ENCODE measurements at regions not wholly inside any gene's neighbourhood (a gene's known extent, or its start where the extent isn't known, plus 50 kb on each side); places are given as distances from the start of the nearest gene placed in this dataset.
"Not testable (repeated sequence)": the region's sequence is repeated elsewhere in the genome, so short reads cannot be mapped to it uniquely, and the experiment has no call there.

- DNase-seq = no peak
These were observed 102.8 kb upstream of the KCND2 start for GRCh38 chr7:120169996-120170783.

GRCh38 chr7:120170834-120171233 is 102.1 kb upstream of the KCND2 start:
- no peak for DNase-seq

- no peak for DNase-seq
These were observed 101.6 kb upstream of the KCND2 start for GRCh38 chr7:120171406-120171805.

- no peak for DNase-seq
These were observed 92.8 kb upstream of the KCND2 start for GRCh38 chr7:120180221-120180620.

DNA sequence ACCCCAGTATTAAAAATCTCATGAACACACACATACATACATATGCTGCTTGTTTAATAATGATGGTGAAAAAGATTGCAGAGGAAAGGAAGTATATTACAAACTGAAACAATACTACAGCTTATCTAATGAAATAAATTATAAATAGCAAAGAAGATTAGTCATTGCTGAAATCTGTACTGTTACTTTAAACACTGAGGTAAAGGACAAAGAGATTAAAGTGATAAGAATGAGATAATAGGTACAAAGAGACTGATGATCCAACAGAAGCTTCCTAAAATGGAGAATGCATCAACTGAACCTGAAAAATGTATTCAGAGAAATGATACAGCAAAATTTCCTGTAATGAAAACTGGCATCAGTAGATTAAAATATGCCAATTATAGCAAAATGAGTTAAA is 91.5 kb upstream of the KCND2 start:
- no peak for DNase-seq

DNA sequence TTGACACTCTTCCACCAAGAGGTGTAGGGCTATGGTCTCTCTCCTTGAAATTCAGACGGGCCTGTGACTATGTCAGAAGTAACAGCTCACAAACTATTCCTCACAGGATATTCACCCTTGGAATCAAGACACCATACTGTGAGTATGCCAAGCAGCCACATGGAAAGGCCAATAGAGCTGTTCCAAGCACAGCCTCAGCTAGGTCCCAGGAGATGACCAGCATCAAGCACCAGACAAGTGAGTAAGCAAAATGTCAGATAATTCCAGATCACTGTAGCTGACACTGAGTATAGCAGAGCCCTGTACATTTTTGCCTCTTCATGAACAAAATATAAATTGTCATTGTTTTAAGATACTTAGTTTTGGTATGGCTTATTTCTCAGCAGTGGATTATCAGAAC is 88.1 kb upstream of the KCND2 start:
- no peak for DNase-seq

GRCh38 chr7:120185940-120186682 is 86.9 kb upstream of the KCND2 start:
- DNase-seq = no peak

- DNase-seq = no peak
These were observed 86.3 kb upstream of the KCND2 start for GRCh38 chr7:120186688-120187087.

- DNase-seq = no peak
These were observed 83.4 kb upstream of the KCND2 start for GRCh38 chr7:120189623-120190022.

DNA sequence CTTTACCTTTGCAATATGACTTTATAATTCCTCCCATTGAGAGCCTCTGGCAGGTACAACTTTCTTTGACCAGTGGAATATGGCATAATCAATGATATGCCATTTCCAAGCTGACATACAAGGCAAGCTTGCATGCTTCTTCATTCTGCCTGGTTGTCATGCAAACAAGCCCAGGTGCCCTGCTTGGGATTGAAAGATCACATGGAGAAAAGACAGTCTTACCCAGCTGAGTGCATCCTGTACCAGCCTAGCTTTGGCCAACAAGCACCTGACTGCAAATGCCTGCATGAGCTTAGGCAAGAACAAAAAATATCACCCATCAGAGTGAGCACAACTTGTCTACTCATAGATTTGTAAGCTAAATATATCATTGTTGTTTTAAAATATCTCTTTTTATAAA is 82.9 kb upstream of the KCND2 start:
- peak in 1 of 56 donors; percentile 3 for DNase-seq

DNA sequence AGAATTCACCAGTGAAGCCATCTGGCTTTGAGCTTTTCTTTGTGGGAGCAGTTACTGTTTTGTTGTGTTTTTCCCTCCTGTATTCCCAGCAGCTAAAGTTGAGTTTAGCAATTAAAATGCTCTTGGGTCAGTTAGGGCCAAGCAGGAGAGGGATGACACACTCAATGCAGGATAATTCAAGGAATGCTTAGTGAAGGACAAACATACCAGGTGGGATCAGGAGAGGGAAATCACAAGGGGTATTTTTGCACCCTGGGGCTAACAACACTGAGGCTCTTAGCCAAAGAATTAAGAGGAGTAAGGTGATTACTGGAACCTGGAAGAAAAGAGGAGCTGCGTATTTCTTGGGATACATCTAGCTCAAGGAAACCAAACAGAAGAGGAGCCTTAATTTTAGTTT is 82.4 kb upstream of the KCND2 start:
- DNase-seq = no peak

DNA sequence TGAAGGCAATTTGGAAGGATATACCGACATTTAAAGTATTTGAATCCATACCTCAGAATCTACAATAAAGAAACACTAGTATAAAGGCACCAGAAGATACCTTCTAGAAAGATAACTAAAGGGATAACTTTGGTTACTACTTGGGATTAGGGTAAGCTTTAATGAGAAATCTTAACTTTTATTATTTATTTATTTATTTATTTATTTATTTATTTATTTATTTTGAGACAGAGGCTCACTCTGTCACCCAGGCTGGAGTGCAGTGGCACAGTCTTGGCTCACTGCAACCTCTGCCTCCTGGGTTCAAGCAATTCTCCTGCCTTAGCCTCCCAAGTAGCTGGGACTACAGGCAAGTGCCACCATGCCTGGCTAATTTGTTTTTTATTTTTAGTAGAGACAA is 81.6 kb upstream of the KCND2 start:
- DNase-seq = not testable (repeated sequence)

GRCh38 chr7:120201290-120201689 is 71.7 kb upstream of the KCND2 start:
- DNase-seq = no peak

GRCh38 chr7:120205101-120205500 is 67.9 kb upstream of the KCND2 start:
- no peak for DNase-seq

GRCh38 chr7:120207037-120207436 is 65.9 kb upstream of the KCND2 start:
- no peak for DNase-seq

DNA sequence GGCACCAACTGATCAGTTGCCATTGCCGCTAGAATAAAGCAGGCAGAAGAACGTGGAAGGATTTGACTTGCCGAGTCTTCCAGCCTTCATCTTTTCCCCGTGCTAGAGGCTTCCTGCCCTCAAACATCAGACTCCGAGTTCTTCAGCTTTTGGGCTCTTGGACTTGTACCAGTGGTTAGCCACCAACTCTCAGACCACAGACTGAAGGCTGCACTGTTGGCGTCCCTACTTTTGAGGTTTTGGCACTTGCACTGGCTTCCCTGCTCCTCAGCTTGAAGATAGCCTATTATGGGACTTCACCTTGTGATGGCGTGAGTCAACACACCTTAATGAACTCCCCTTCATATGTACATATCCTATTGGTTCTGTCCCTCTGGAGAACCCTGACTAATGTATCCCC is 57.3 kb upstream of the KCND2 start:
- no peak for DNase-seq

GRCh38 chr7:120216947-120217346 is 56.0 kb upstream of the KCND2 start:
- no peak for DNase-seq

DNA sequence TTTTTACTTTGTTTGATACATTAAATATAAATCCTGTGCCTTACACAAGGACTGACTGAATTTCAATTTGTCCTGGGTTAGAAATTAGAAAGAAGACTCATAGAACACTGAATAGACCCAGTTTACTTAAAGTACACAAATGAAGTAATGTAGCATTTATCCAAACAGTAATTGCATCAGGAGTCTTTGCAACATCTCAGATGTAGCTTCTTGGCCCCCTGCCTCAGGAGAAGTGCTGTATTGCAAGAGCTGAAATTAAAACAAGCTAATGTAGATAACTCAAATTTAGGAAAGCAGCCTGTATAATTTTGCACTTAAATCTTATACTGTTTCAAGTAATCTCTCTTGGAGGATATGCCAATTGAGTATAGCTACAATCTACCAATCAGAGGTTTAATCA is 54.3 kb upstream of the KCND2 start:
- DNase-seq = no peak

DNA sequence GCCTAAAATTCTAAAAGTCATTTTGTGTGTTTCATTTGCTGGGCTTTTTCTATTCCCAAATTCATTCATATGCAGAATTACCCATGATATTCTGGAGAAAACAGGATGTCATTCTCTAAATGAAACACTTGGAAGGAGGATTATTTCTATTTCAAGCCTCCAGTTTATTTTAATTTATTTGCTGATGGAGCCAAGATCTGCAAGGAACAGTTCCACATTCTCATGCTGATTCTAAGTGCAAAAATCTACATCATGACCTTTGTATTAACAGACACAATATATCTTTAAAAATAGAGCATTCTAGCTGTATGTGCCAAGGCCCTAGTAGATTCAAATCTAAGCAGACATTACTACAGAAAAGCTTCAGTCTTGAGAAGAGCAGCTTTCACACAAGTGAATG is 51.3 kb upstream of the KCND2 start:
- DNase-seq = no peak

Measured in amygdala (tissue), 56 donors.